PC-9 (cell line): ENCODE measurements at regions not wholly inside any gene's neighbourhood (a gene's known extent, or its start where the extent isn't known, plus 50 kb on each side); places are given as distances from the start of the nearest gene placed in this dataset.

Experiments
- EZH2 ChIP-seq: fragments of 200-600 bp; sonication (generic); IDR thresholded peaks from 2 replicates; pipeline ENCODE4 v1.8.0; 2017; ENCODE audit warnings: antibody characterized with exemption, low read depth
- TF ChIP-seq, protein P1 (sequence below): fragments of 200-600 bp; sonication (generic); conservative IDR thresholded peaks from 2 replicates; pipeline ENCODE4 v1.6.1; 2017; ENCODE audit warnings: mixed run types, antibody characterized with exemption, mild to moderate bottlenecking, moderate library complexity

DNA sequence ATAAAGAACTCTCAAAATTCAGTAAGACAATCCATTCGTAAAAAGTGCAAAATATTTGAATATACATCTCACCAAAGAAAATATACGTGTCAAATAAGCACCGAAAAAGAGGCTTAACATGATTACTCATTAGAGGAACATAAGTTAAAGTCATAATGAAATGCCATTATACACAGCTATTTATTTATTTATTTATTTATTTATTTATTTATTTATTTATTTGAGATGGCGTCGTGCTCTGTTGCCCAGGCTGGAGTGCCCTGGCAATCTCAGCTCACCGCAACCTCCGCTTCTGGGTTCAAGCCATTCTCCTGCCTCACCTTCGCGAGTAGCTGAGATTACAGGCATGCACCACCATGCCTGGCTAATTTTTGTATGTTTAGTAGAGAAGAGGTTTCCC, 203.6 kb upstream of the UBASH3B start:
- TF ChIP-seq, protein P1, sequence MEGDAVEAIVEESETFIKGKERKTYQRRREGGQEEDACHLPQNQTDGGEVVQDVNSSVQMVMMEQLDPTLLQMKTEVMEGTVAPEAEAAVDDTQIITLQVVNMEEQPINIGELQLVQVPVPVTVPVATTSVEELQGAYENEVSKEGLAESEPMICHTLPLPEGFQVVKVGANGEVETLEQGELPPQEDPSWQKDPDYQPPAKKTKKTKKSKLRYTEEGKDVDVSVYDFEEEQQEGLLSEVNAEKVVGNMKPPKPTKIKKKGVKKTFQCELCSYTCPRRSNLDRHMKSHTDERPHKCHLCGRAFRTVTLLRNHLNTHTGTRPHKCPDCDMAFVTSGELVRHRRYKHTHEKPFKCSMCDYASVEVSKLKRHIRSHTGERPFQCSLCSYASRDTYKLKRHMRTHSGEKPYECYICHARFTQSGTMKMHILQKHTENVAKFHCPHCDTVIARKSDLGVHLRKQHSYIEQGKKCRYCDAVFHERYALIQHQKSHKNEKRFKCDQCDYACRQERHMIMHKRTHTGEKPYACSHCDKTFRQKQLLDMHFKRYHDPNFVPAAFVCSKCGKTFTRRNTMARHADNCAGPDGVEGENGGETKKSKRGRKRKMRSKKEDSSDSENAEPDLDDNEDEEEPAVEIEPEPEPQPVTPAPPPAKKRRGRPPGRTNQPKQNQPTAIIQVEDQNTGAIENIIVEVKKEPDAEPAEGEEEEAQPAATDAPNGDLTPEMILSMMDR, result no peak
- no peak for TF ChIP-seq EZH2
